ENCODE measurements at regions not wholly inside any gene's neighbourhood (a gene's known extent, or its start where the extent isn't known, plus 50 kb on each side); places are given as distances from the start of the nearest gene placed in this dataset.
"Not testable (repeated sequence)": the region's sequence is repeated elsewhere in the genome, so short reads cannot be mapped to it uniquely, and the experiment has no call there.

GRCh38 chr5:85462957-85463356, 1078.3 kb upstream of the EDIL3 start:
- no peak for TF ChIP-seq EP300 (IDR thresholded peaks at IDR 0.05)
- WGBS, 2 donors (ENCODE audit: low coverage in 1 of 2): 23 to 71% methylated on average over 1 of the region's 1 CpG
- Histone ChIP-seq H3K27me3 (no peaks in the 10 kb centered on the region), H3K36me3 (no peaks in the 10 kb centered on the region), H3K4me1 (no peaks in the 10 kb centered on the region), H3K9me3 (no peaks in the 10 kb centered on the region), H3K4me3 (no peak overlapping the region), H3K27ac (no peak overlapping the region)
- ATAC-seq: no peak

DNA sequence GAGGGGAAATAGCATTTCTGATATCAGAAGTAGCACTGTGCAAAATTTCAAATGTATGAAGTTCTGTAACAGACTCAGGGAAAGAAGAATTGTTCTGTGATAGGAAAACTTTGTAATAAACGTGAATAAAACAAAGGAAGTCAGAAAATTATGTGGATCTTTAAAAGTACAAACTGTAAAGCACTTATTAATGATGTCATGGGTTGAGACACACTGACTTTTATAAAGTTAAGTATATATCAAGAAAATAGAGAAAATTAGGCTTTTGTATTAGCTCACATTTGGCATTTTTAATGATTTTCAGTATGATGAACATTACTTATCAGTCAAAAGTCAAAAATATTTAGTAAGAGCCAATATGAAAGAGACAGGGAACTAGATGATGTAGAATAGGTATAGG, 1081.7 kb upstream of the EDIL3 start:
- H3K36me3 ChIP-seq: no peaks in the 10 kb centered on the region
- TF ChIP-seq POLR2A (IDR thresholded peaks at IDR 0.05) (no peak), POLR2AphosphoS5 (IDR thresholded peaks at IDR 0.05) (no peak), CTCF (IDR thresholded peaks at IDR 0.05) (no peak), EP300 (IDR thresholded peaks at IDR 0.05) (no peak)
- no peak overlapping the region for H3K27ac ChIP-seq
- H3K9me3 ChIP-seq: no peaks in the 10 kb centered on the region
- no peak overlapping the region for H3K4me3 ChIP-seq
- H3K4me1 ChIP-seq: no peaks in the 10 kb centered on the region
- ATAC-seq: no peak
- no peaks in the 10 kb centered on the region for H3K27me3 ChIP-seq
- 50 to 67% methylated on average over 1 of the region's 1 CpG for WGBS, 2 donors (ENCODE audit: low coverage in 1 of 2)

DNA sequence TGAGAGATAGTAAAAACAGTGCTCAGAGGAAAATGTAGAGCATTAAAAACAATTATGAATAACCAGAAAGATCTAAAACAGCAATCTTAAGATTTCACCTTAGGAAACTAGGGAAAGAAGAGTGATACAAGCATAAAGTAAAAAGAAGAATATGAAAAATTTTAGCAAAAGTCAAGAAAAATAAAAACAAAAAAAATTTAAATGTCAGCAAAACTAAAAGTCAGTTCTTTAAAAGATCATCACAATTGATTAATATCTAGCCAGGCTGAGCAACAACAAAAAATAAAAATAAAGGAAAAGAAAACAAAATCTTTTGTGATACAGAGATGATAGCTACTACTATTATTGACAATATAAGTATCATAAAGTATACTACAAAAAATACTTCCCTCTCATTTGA, 1088.1 kb upstream of the EDIL3 start:
- H3K27me3 ChIP-seq: no peaks in the 10 kb centered on the region
- H3K4me1 ChIP-seq: no peaks in the 10 kb centered on the region
- H3K36me3 ChIP-seq: no peaks in the 10 kb centered on the region
- ATAC-seq: no peak
- H3K9me3 ChIP-seq: no peaks in the 10 kb centered on the region
- no peak overlapping the region for H3K27ac ChIP-seq
- TF ChIP-seq POLR2AphosphoS5 (IDR thresholded peaks at IDR 0.05): no peak
- no peak for TF ChIP-seq POLR2A (IDR thresholded peaks at IDR 0.05)
- TF ChIP-seq EP300 (IDR thresholded peaks at IDR 0.05): no peak
- H3K4me3 ChIP-seq: no peak overlapping the region

- H3K4me1 ChIP-seq, H3K4me3 ChIP-seq, H3K36me3 ChIP-seq, H3K9me3 ChIP-seq, H3K27ac ChIP-seq, ATAC-seq, H3K27me3 ChIP-seq: not testable (repeated sequence)
- 71 to 88% methylated on average over 3 to 4 of the region's 4 CpGs for WGBS, 2 donors (ENCODE audit: low coverage in 1 of 2)
Observed at GRCh38 chr5:85475151-85475550, 1090.5 kb upstream of the EDIL3 start.

DNA sequence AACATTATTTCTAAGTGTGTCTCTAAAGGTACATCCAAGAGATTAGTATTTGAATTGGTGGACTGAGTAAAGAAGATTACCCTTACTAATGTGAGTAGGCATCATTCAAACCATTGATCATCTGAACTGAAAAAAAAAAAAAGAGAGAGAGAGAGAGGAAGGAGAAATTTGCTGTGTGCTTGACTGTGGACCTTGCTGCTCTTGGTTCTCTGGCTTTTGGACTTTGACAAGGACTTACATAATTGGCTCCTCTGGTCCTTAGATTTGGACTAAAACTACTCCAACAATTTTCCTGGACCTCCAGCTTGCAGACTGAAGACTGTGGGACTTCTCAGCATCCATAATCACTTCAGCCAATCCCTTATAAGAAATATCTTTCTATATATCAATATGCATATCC, 1091.9 kb upstream of the EDIL3 start:
- no peaks in the 10 kb centered on the region for H3K9me3 ChIP-seq
- no peaks in the 10 kb centered on the region for H3K36me3 ChIP-seq
- TF ChIP-seq CTCF (IDR thresholded peaks at IDR 0.05): no peak
- no peak for TF ChIP-seq POLR2A (IDR thresholded peaks at IDR 0.05)
- no peak for TF ChIP-seq EP300 (IDR thresholded peaks at IDR 0.05)
- no peak for TF ChIP-seq POLR2AphosphoS5 (IDR thresholded peaks at IDR 0.05)
- no peak for ATAC-seq
- no peak overlapping the region for H3K4me3 ChIP-seq
- H3K4me1 ChIP-seq: no peaks in the 10 kb centered on the region
- H3K27ac ChIP-seq: no peak overlapping the region
- H3K27me3 ChIP-seq: no peaks in the 10 kb centered on the region

GRCh38 chr5:85479849-85480248, 1095.2 kb upstream of the EDIL3 start:
- no peaks in the 10 kb centered on the region for H3K9me3 ChIP-seq
- H3K27me3 ChIP-seq: no peaks in the 10 kb centered on the region
- no peaks in the 10 kb centered on the region for H3K4me1 ChIP-seq
- H3K27ac ChIP-seq: no peak overlapping the region
- no peaks in the 10 kb centered on the region for H3K36me3 ChIP-seq
- TF ChIP-seq EP300 (IDR thresholded peaks at IDR 0.05): no peak
- TF ChIP-seq CTCF (IDR thresholded peaks at IDR 0.05): no peak
- TF ChIP-seq POLR2A (IDR thresholded peaks at IDR 0.05): no peak
- TF ChIP-seq POLR2AphosphoS5 (IDR thresholded peaks at IDR 0.05): no peak
- no peak for ATAC-seq
- WGBS, 2 donors (ENCODE audit: low coverage in 1 of 2): 83% methylated on average over 4 of the region's 4 CpGs; no CpG with 5 or more reads in 1 of the 2 donors
- H3K4me3 ChIP-seq: no peak overlapping the region

Data from gastroesophageal sphincter (tissue), 4 donors.